ENCODE measurements at regions not wholly inside any gene's neighbourhood (a gene's known extent, or its start where the extent isn't known, plus 50 kb on each side); places are given as distances from the start of the nearest gene placed in this dataset.

GRCh38 chr20:58147628-58148370 is 80.7 kb downstream of the ANKRD60 start:
- Histone ChIP-seq H3K9me2 (ENCODE audit: low read depth, low read length) (no peaks in the 10 kb centered on the region), H3K36me3 (ENCODE audit: insufficient read depth, low read length) (no peaks in the 10 kb centered on the region), H3K9ac (ENCODE audit: low read length) (no peak overlapping the region), H3K9me3 (ENCODE audit: low read length) (no peaks in the 10 kb centered on the region), H4K20me1 (ENCODE audit: insufficient read depth, low read length) (no peaks in the 10 kb centered on the region), H3K27ac (ENCODE audit: low read depth, low read length, poor library complexity, severe bottlenecking) (no peak overlapping the region), H3K27me3 (ENCODE audit: insufficient read depth, low read length) (no peaks in the 10 kb centered on the region; the same call in 1 of the 2 replicates), H3F3A (ENCODE audit: insufficient read depth, low read length) (no peaks in the 10 kb centered on the region), H3K79me2 (ENCODE audit: insufficient read depth, low read length) (no peaks in the 10 kb centered on the region), H3K4me2 (ENCODE audit: low read length) (no peak overlapping the region), H3K4me1 (ENCODE audit: insufficient read depth, low read length, severe bottlenecking) (no peaks in the 10 kb centered on the region), H3K4me3 (ENCODE audit: low read depth, low read length, poor library complexity, severe bottlenecking) (no peak overlapping the region), H2AFZ (ENCODE audit: low read length) (no peak overlapping the region)
- TF ChIP-seq CTCF (IDR thresholded peaks at IDR 0.05; ENCODE audit: low read length) (no peak), EZH2 (IDR thresholded peaks at IDR 0.05; ENCODE audit: borderline replicate concordance, low read length) (no peak)

GRCh38 chr20:58146746-58147140 is 81.7 kb downstream of the ANKRD60 start:
- no peak overlapping the region for H2AFZ ChIP-seq (ENCODE audit: low read length)
- H3K9ac ChIP-seq (ENCODE audit: low read length): no peak overlapping the region
- no peak overlapping the region for H3K4me3 ChIP-seq (ENCODE audit: low read depth, low read length, poor library complexity, severe bottlenecking)
- no peaks in the 10 kb centered on the region for H3K79me2 ChIP-seq (ENCODE audit: insufficient read depth, low read length)
- H4K20me1 ChIP-seq (ENCODE audit: insufficient read depth, low read length): no peaks in the 10 kb centered on the region
- no peaks in the 10 kb centered on the region for H3K9me2 ChIP-seq (ENCODE audit: low read depth, low read length)
- no peak overlapping the region for H3K27ac ChIP-seq (ENCODE audit: low read depth, low read length, poor library complexity, severe bottlenecking)
- H3K4me2 ChIP-seq (ENCODE audit: low read length): no peak overlapping the region
- H3K9me3 ChIP-seq (ENCODE audit: low read length): no peaks in the 10 kb centered on the region
- no peaks in the 10 kb centered on the region for H3K4me1 ChIP-seq (ENCODE audit: insufficient read depth, low read length, severe bottlenecking)
- H3K27me3 ChIP-seq (ENCODE audit: insufficient read depth, low read length): no peaks in the 10 kb centered on the region; the same call in 1 of the 2 replicates
- no peaks in the 10 kb centered on the region for H3F3A ChIP-seq (ENCODE audit: insufficient read depth, low read length)
- H3K36me3 ChIP-seq (ENCODE audit: insufficient read depth, low read length): no peaks in the 10 kb centered on the region
- TF ChIP-seq EZH2 (IDR thresholded peaks at IDR 0.05; ENCODE audit: borderline replicate concordance, low read length): no peak
- no peak for TF ChIP-seq CTCF (IDR thresholded peaks at IDR 0.05; ENCODE audit: low read length)

- H3K27me3 ChIP-seq (ENCODE audit: insufficient read depth, low read length): no peaks in the 10 kb centered on the region; the same call in 1 of the 2 replicates
- H2AFZ ChIP-seq (ENCODE audit: low read length): no peak overlapping the region
- H3K36me3 ChIP-seq (ENCODE audit: insufficient read depth, low read length): no peaks in the 10 kb centered on the region
- H3K79me2 ChIP-seq (ENCODE audit: insufficient read depth, low read length): no peaks in the 10 kb centered on the region
- H3K4me1 ChIP-seq (ENCODE audit: insufficient read depth, low read length, severe bottlenecking): no peaks in the 10 kb centered on the region
- TF ChIP-seq CTCF (IDR thresholded peaks at IDR 0.05; ENCODE audit: low read length) (no peak), EZH2 (IDR thresholded peaks at IDR 0.05; ENCODE audit: borderline replicate concordance, low read length) (no peak)
- H3K9me2 ChIP-seq (ENCODE audit: low read depth, low read length): no peaks in the 10 kb centered on the region
- H3K9me3 ChIP-seq (ENCODE audit: low read length): no peaks in the 10 kb centered on the region
- H3K27ac ChIP-seq (ENCODE audit: low read depth, low read length, poor library complexity, severe bottlenecking): no peak overlapping the region
- H4K20me1 ChIP-seq (ENCODE audit: insufficient read depth, low read length): no peaks in the 10 kb centered on the region
- H3K9ac ChIP-seq (ENCODE audit: low read length): no peak overlapping the region
- no peak overlapping the region for H3K4me2 ChIP-seq (ENCODE audit: low read length)
- no peaks in the 10 kb centered on the region for H3F3A ChIP-seq (ENCODE audit: insufficient read depth, low read length)
- no peak overlapping the region for H3K4me3 ChIP-seq (ENCODE audit: low read depth, low read length, poor library complexity, severe bottlenecking)
Observed at GRCh38 chr20:58146081-58146745, 82.2 kb downstream of the ANKRD60 start.

All from OCI-LY1 (cell line).